Ishikawa (cell line): ENCODE measurements at regions not wholly inside any gene's neighbourhood (a gene's known extent, or its start where the extent isn't known, plus 50 kb on each side); places are given as distances from the start of the nearest gene placed in this dataset.

Experiments used
- CEBPB ChIP-seq: IDR thresholded peaks from 2 replicates; pipeline ENCODE4 v1.6.1; 2012
- CREB1 ChIP-seq: IDR thresholded peaks from 2 replicates; pipeline ENCODE4 v1.6.1; 2012; ENCODE audit warnings: low read depth
- EGR1 ChIP-seq: IDR thresholded peaks from 2 replicates; pipeline ENCODE4 v1.6.1; 2012
- EP300 ChIP-seq: IDR thresholded peaks from 2 replicates; pipeline ENCODE4 v1.6.1; 2012; ENCODE audit warnings: borderline replicate concordance
- FOXM1 ChIP-seq: IDR thresholded peaks from 2 replicates; pipeline ENCODE4 v1.6.1; 2012; ENCODE audit warnings: low read depth, borderline replicate concordance
- MAX ChIP-seq: IDR thresholded peaks from 2 replicates; pipeline ENCODE4 v1.6.1; 2012
- NFIC ChIP-seq: IDR thresholded peaks from 2 replicates; pipeline ENCODE4 v1.6.1; 2012
- RAD21 ChIP-seq: IDR thresholded peaks from 2 replicates; pipeline ENCODE4 v1.6.1; 2012; ENCODE audit warnings: low read depth
- REST ChIP-seq: IDR thresholded peaks from 2 replicates; pipeline ENCODE4 v1.6.1; 2012; ENCODE audit warnings: low read depth, mild to moderate bottlenecking
- TAF1 ChIP-seq: IDR thresholded peaks from 2 replicates; pipeline ENCODE4 v1.6.1; 2012; ENCODE audit warnings: low read depth, mild to moderate bottlenecking
- TCF12 ChIP-seq: IDR thresholded peaks from 2 replicates; pipeline ENCODE4 v1.6.1; 2012; ENCODE audit warnings: low read depth
- TEAD4 ChIP-seq: IDR thresholded peaks from 2 replicates; pipeline ENCODE4 v1.6.1; 2012
- USF1 ChIP-seq: IDR thresholded peaks from 2 replicates; pipeline ENCODE4 v1.6.1; 2012
- YY1 ChIP-seq: IDR thresholded peaks from 2 replicates; pipeline ENCODE4 v1.6.1; 2012; ENCODE audit warnings: low read depth
- ZBTB7A ChIP-seq: IDR thresholded peaks from 2 replicates; pipeline ENCODE4 v1.6.1; 2012; ENCODE audit warnings: low read depth

- TF ChIP-seq FOXM1 (no peak), MAX (no peak), CREB1 (no peak), RAD21 (no peak), NFIC (no peak), USF1 (no peak), EGR1 (no peak), CEBPB (no peak), ZBTB7A (no peak), EP300 (no peak), YY1 (no peak), TAF1 (no peak), TEAD4 (no peak), TCF12 (no peak)
Observed at GRCh38 chr1:201653883-201654282, 115.0 kb downstream of the NAV1 start.

- TF ChIP-seq RAD21, result no peak
- no peak for TF ChIP-seq TEAD4
- no peak for TF ChIP-seq NFIC
- TF ChIP-seq REST, result no peak
- no peak for TF ChIP-seq EP300
- TF ChIP-seq CREB1, result no peak
- TF ChIP-seq FOXM1, result no peak
- TF ChIP-seq TCF12, result no peak
- TF ChIP-seq CEBPB, result no peak
- TF ChIP-seq ZBTB7A, result no peak
- no peak for TF ChIP-seq TAF1
- TF ChIP-seq YY1, result no peak
- no peak for TF ChIP-seq MAX
- no peak for TF ChIP-seq USF1
- TF ChIP-seq EGR1, result no peak
Observed at GRCh38 chr1:201655243-201655642, 116.3 kb downstream of the NAV1 start.

- TF ChIP-seq TCF12, result no peak
- no peak for TF ChIP-seq USF1
- no peak for TF ChIP-seq TAF1
- no peak for TF ChIP-seq TEAD4
- TF ChIP-seq REST, result no peak
- TF ChIP-seq CEBPB, result no peak
- TF ChIP-seq CREB1, result no peak
- TF ChIP-seq FOXM1, result no peak
- no peak for TF ChIP-seq ZBTB7A
- no peak for TF ChIP-seq YY1
- no peak for TF ChIP-seq MAX
- TF ChIP-seq NFIC, result no peak
- no peak for TF ChIP-seq EGR1
- TF ChIP-seq RAD21, result no peak
- no peak for TF ChIP-seq EP300
Observed at GRCh38 chr1:201655910-201656309, 117.0 kb downstream of the NAV1 start.

- no peak for TF ChIP-seq MAX
- no peak for TF ChIP-seq ZBTB7A
- TF ChIP-seq CREB1, result no peak
- TF ChIP-seq TCF12, result no peak
- no peak for TF ChIP-seq EP300
- TF ChIP-seq YY1, result no peak
- no peak for TF ChIP-seq TAF1
- TF ChIP-seq EGR1, result no peak
Observed at GRCh38 chr1:201656311-201657032, 117.5 kb downstream of the NAV1 start.
